Naive B cell (primary cell): ENCODE measurements at regions not wholly inside any gene's neighbourhood (a gene's known extent, or its start where the extent isn't known, plus 50 kb on each side); places are given as distances from the start of the nearest gene placed in this dataset.

Source experiments
- ATAC-seq, 2 donors: fragments of 150-1000 bp; cut with Tn5 transposase; 2 replicates each; pipeline ENCODE4 v1.10.0; 2021; ENCODE audit warnings: low read depth in 2 of 2, mild to moderate bottlenecking in 2 of 2, moderate library complexity in 2 of 2
- DNase-seq: peaks from one replicate; pipeline ENCODE4 v3.0.0; 2022
- H3K27ac Mint-ChIP-seq, 6 donors: one replicate each; pipeline ENCODE4 v1.8.0; 2020 to 2022; ENCODE audit warnings: mild to moderate bottlenecking in 6 of 6, mixed read lengths in 6 of 6, moderate library complexity in 5 of 6, inconsistent platforms in 2 of 6
- H3K27me3 Mint-ChIP-seq, 3 donors: one replicate each; pipeline ENCODE4 v1.8.0; 2021 to 2022; ENCODE audit warnings: mixed read lengths in 3 of 3, mild to moderate bottlenecking in 1 of 3
- H3K36me3 Mint-ChIP-seq, 2 donors: one replicate each; pipeline ENCODE4 v1.8.0; 2020 to 2022; ENCODE audit warnings: mixed read lengths in 2 of 2, inconsistent platforms in 1 of 2, mild to moderate bottlenecking in 1 of 2
- H3K4me1 Mint-ChIP-seq, 3 donors: one replicate each; pipeline ENCODE4 v1.8.0; 2020 to 2022; ENCODE audit warnings: mixed read lengths in 3 of 3, inconsistent platforms in 1 of 3, mild to moderate bottlenecking in 1 of 3, moderate library complexity in 1 of 3
- H3K4me3 Mint-ChIP-seq, 8 donors: one replicate each; pipeline ENCODE4 v1.8.0; 2020 to 2022; ENCODE audit warnings: mild to moderate bottlenecking in 8 of 8, mixed read lengths in 8 of 8, moderate library complexity in 8 of 8, inconsistent platforms in 2 of 8
- H3K9me3 Mint-ChIP-seq, 7 donors: one replicate each; pipeline ENCODE4 v1.8.0; 2020 to 2022; ENCODE audit warnings: mixed read lengths in 7 of 7, mild to moderate bottlenecking in 5 of 7, inconsistent platforms in 2 of 7, moderate library complexity in 1 of 7

- Mint-ChIP-seq H3K9me3 (peaks cover 3 to 34% (median 12%) of the 10 kb centered on the region in 7 donors), H3K4me3 (no peak overlapping the region), H3K27me3 (no peaks in the 10 kb centered on the region), H3K4me1 (no peaks in the 10 kb centered on the region), H3K36me3 (peaks cover 0 to 7% of the 10 kb centered on the region in 2 donors), H3K27ac (no peak overlapping the region)
- no peak for DNase-seq
- no peak for ATAC-seq
Measured at GRCh38 chr11:91955206-91955605, 269.4 kb upstream of the FAT3 start.

- Mint-ChIP-seq H3K4me1 (no peaks in the 10 kb centered on the region), H3K27ac (no peak overlapping the region), H3K36me3 (no peaks in the 10 kb centered on the region), H3K4me3 (no peak overlapping the region), H3K27me3 (no peaks in the 10 kb centered on the region), H3K9me3 (peaks cover 0 to 11% (median 7%) of the 10 kb centered on the region in 7 donors)
- ATAC-seq (no peak), DNase-seq (no peak)
Measured at GRCh38 chr11:91952056-91952455, 272.6 kb upstream of the FAT3 start.

GRCh38 chr11:91947215-91947820 lies 277.3 kb upstream of the FAT3 start:
- Mint-ChIP-seq H3K4me1 (no peaks in the 10 kb centered on the region), H3K9me3 (peaks cover 0 to 18% (median 4%) of the 10 kb centered on the region in 7 donors), H3K36me3 (no peaks in the 10 kb centered on the region), H3K4me3 (no peak overlapping the region), H3K27ac (no peak overlapping the region), H3K27me3 (peaks cover 0 to 5% (median 0%) of the 10 kb centered on the region in 3 donors)
- DNase-seq, result no peak
- ATAC-seq, result no peak

- H3K4me1 Mint-ChIP-seq, result no peaks in the 10 kb centered on the region
- ATAC-seq, result no peak
- no peak for DNase-seq
- H3K27me3 Mint-ChIP-seq, result peaks cover 0 to 5% (median 0%) of the 10 kb centered on the region in 3 donors
- H3K36me3 Mint-ChIP-seq, result no peaks in the 10 kb centered on the region
- H3K4me3 Mint-ChIP-seq, result no peak overlapping the region
- H3K27ac Mint-ChIP-seq, result no peak overlapping the region
- peaks cover 0 to 18% (median 4%) of the 10 kb centered on the region in 7 donors for H3K9me3 Mint-ChIP-seq
Measured at GRCh38 chr11:91946397-91946951, 278.1 kb upstream of the FAT3 start.

- H3K36me3 Mint-ChIP-seq, result no peaks in the 10 kb centered on the region
- no peaks in the 10 kb centered on the region for H3K27me3 Mint-ChIP-seq
- H3K27ac Mint-ChIP-seq, result no peak overlapping the region
- DNase-seq (no peak), ATAC-seq (no peak)
- no peaks in the 10 kb centered on the region for H3K4me1 Mint-ChIP-seq
- H3K9me3 Mint-ChIP-seq, result peaks cover 0 to 14% (median 3%) of the 10 kb centered on the region in 7 donors
- no peak overlapping the region for H3K4me3 Mint-ChIP-seq
Measured at GRCh38 chr11:91935120-91935519, 289.5 kb upstream of the FAT3 start.

GRCh38 chr11:91932151-91932821 lies 292.3 kb upstream of the FAT3 start:
- no peaks in the 10 kb centered on the region for H3K36me3 Mint-ChIP-seq
- H3K4me1 Mint-ChIP-seq, result no peaks in the 10 kb centered on the region
- no peaks in the 10 kb centered on the region for H3K27me3 Mint-ChIP-seq
- H3K9me3 Mint-ChIP-seq, result peaks cover 0 to 13% (median 3%) of the 10 kb centered on the region in 7 donors
- no peak for ATAC-seq
- no peak overlapping the region for H3K4me3 Mint-ChIP-seq
- H3K27ac Mint-ChIP-seq, result peak overlapping the region in 1 of 6 donors; percentile 54
- DNase-seq, result no peak

- DNase-seq (no peak), ATAC-seq (no peak)
- peaks cover 0 to 20% (median 4%) of the 10 kb centered on the region in 7 donors for H3K9me3 Mint-ChIP-seq
- H3K27ac Mint-ChIP-seq, result no peak overlapping the region
- no peaks in the 10 kb centered on the region for H3K4me1 Mint-ChIP-seq
- no peaks in the 10 kb centered on the region for H3K27me3 Mint-ChIP-seq
- no peaks in the 10 kb centered on the region for H3K36me3 Mint-ChIP-seq
- no peak overlapping the region for H3K4me3 Mint-ChIP-seq
Measured at GRCh38 chr11:91927448-91927847, 297.2 kb upstream of the FAT3 start.

GRCh38 chr11:91926965-91927364 lies 297.7 kb upstream of the FAT3 start:
- DNase-seq (no peak), ATAC-seq (no peak)
- Mint-ChIP-seq H3K4me1 (no peaks in the 10 kb centered on the region), H3K36me3 (no peaks in the 10 kb centered on the region), H3K4me3 (no peak overlapping the region), H3K27me3 (no peaks in the 10 kb centered on the region), H3K27ac (no peak overlapping the region), H3K9me3 (peaks cover 0 to 20% (median 4%) of the 10 kb centered on the region in 7 donors)

- no peaks in the 10 kb centered on the region for H3K4me1 Mint-ChIP-seq
- no peaks in the 10 kb centered on the region for H3K27me3 Mint-ChIP-seq
- no peak overlapping the region for H3K27ac Mint-ChIP-seq
- DNase-seq (no peak), ATAC-seq (no peak)
- no peaks in the 10 kb centered on the region for H3K36me3 Mint-ChIP-seq
- H3K9me3 Mint-ChIP-seq, result peaks cover 1 to 14% (median 6%) of the 10 kb centered on the region in 7 donors
- H3K4me3 Mint-ChIP-seq, result no peak overlapping the region
Measured at GRCh38 chr11:91922846-91923245, 301.8 kb upstream of the FAT3 start.

- no peaks in the 10 kb centered on the region for H3K27me3 Mint-ChIP-seq
Measured at GRCh38 chr11:91921974-91922373, 302.6 kb upstream of the FAT3 start.

GRCh38 chr11:91913407-91913806 lies 311.2 kb upstream of the FAT3 start:
- no peak for ATAC-seq
- H3K4me1 Mint-ChIP-seq, result no peaks in the 10 kb centered on the region
- no peak overlapping the region for H3K4me3 Mint-ChIP-seq
- peaks cover 0 to 11% (median 3%) of the 10 kb centered on the region in 7 donors for H3K9me3 Mint-ChIP-seq
- H3K27me3 Mint-ChIP-seq, result no peaks in the 10 kb centered on the region
- H3K36me3 Mint-ChIP-seq, result no peaks in the 10 kb centered on the region
- no peak for DNase-seq
- no peak overlapping the region for H3K27ac Mint-ChIP-seq

More at GRCh38 chr11:91921974-91922373, 302.6 kb upstream of the FAT3 start:
- H3K9me3 Mint-ChIP-seq, result peaks cover 0 to 14% (median 6%) of the 10 kb centered on the region in 7 donors
- no peak for DNase-seq
- H3K27ac Mint-ChIP-seq, result no peak overlapping the region
- no peaks in the 10 kb centered on the region for H3K36me3 Mint-ChIP-seq
- no peak for ATAC-seq
- H3K4me1 Mint-ChIP-seq, result no peaks in the 10 kb centered on the region
- no peak overlapping the region for H3K4me3 Mint-ChIP-seq

- ATAC-seq (no peak), DNase-seq (no peak)
- no peak overlapping the region for H3K27ac Mint-ChIP-seq
- H3K9me3 Mint-ChIP-seq, result peaks cover 0 to 11% (median 4%) of the 10 kb centered on the region in 7 donors
- no peaks in the 10 kb centered on the region for H3K27me3 Mint-ChIP-seq
- H3K4me3 Mint-ChIP-seq, result no peak overlapping the region
- no peaks in the 10 kb centered on the region for H3K4me1 Mint-ChIP-seq
- no peaks in the 10 kb centered on the region for H3K36me3 Mint-ChIP-seq
Measured at GRCh38 chr11:91912322-91912721, 312.3 kb upstream of the FAT3 start.

GRCh38 chr11:91906871-91907624 lies 317.6 kb upstream of the FAT3 start:
- Mint-ChIP-seq H3K9me3 (peaks cover 0 to 6% (median 0%) of the 10 kb centered on the region in 7 donors), H3K4me3 (no peak overlapping the region), H3K27me3 (no peaks in the 10 kb centered on the region), H3K4me1 (no peaks in the 10 kb centered on the region), H3K27ac (no peak overlapping the region), H3K36me3 (no peaks in the 10 kb centered on the region)
- no peak for DNase-seq
- no peak for ATAC-seq
